ENCODE measurements at regions not wholly inside any gene's neighbourhood (a gene's known extent, or its start where the extent isn't known, plus 50 kb on each side); places are given as distances from the start of the nearest gene placed in this dataset.

DNA sequence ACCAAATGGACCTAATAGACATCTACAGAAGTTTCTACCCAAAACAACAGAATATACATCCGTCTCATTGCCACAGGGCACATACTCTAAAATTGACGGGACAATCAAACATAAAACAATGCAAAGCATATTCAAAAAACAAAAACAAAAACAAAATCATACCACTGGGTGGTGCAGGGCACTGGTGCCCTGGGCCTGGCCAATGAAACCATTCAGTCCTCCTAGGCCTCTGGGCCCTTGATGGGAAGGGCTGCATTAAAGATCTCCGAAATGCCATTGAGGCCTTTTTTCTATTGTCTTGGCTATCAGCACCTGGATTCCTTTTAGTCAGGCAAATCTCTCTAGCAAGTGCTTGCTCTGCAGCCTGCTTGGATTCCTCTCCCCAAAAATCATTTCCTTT is 213.9 kb upstream of the ZCCHC13 start:
- TF ChIP-seq CTCF (IDR thresholded peaks at IDR 0.05): no peak
- no peak for TF ChIP-seq RFX5 (IDR thresholded peaks at IDR 0.05; ENCODE audit: low read length)
- no peak for TF ChIP-seq IRF3 (IDR thresholded peaks at IDR 0.05; ENCODE audit: low read depth, low read length)
- no peak for TF ChIP-seq TCF12 (IDR thresholded peaks at IDR 0.05)
- TF ChIP-seq EP300 (IDR thresholded peaks at IDR 0.05; ENCODE audit: borderline replicate concordance in 1 of 2, low read depth in 1 of 2, low read length in 1 of 2): no peak
- no peak for TF ChIP-seq MEF2A (IDR thresholded peaks at IDR 0.05; ENCODE audit: borderline replicate concordance, low read depth)
- no peak for TF ChIP-seq MAX (IDR thresholded peaks at IDR 0.05; ENCODE audit: low read depth)
- no peak for TF ChIP-seq SIN3A (IDR thresholded peaks at IDR 0.05; ENCODE audit: borderline replicate concordance, low read depth, low read length)

Measured in SK-N-SH (cell line).